ENCODE measurements at regions not wholly inside any gene's neighbourhood (a gene's known extent, or its start where the extent isn't known, plus 50 kb on each side); places are given as distances from the start of the nearest gene placed in this dataset.

DNA sequence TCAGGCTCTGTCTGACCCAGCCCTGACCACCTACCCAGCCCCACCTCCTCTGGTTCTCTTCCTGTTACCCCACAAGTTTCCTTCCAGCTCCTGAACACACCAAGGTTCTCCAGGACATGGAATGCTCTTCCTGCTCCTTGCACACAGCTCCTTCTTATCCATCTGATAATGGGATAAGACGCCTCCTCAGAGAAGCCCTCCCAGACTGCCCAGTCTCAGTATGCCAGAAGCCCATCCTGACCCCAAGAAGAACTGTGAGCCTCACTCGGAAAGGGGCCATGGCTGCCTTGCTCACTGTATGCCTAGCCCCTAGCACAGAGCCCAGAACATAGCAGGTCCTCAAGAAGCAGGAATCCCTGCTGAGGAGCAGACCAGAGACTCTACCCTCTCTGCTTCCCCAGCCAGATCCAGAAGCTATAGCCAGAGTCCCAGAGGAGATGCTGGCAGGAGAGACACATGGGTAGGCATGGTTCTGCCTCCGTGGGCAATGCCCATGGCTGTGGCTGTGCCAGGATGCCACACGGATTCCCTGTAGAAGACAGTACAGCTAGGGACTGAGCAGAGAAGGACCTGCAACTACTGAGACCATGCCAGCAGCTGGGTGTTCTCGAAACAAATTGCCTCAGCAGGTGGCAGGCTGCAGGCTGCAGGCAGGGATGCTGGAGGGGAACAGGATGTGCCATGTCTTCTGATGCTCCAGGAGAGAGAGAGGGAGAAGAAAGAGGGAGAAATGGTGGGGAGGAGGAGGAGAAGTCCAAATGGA is 74.0 kb upstream of the LINGO1 start:
- no peak for DNase-seq
- H3K27ac Mint-ChIP-seq: no peak overlapping the region
- H3K27me3 Mint-ChIP-seq: no peaks in the 10 kb centered on the region
- no peaks in the 10 kb centered on the region for H3K36me3 Mint-ChIP-seq (ENCODE audit: low read depth)
- H3K9me3 Mint-ChIP-seq: no peaks in the 10 kb centered on the region
- H3K4me1 Mint-ChIP-seq: no peaks in the 10 kb centered on the region
- no peak overlapping the region for H3K4me3 Mint-ChIP-seq
- ChIA-PET POLR2A (no interaction called here), CTCF (no interaction called here)

DNA sequence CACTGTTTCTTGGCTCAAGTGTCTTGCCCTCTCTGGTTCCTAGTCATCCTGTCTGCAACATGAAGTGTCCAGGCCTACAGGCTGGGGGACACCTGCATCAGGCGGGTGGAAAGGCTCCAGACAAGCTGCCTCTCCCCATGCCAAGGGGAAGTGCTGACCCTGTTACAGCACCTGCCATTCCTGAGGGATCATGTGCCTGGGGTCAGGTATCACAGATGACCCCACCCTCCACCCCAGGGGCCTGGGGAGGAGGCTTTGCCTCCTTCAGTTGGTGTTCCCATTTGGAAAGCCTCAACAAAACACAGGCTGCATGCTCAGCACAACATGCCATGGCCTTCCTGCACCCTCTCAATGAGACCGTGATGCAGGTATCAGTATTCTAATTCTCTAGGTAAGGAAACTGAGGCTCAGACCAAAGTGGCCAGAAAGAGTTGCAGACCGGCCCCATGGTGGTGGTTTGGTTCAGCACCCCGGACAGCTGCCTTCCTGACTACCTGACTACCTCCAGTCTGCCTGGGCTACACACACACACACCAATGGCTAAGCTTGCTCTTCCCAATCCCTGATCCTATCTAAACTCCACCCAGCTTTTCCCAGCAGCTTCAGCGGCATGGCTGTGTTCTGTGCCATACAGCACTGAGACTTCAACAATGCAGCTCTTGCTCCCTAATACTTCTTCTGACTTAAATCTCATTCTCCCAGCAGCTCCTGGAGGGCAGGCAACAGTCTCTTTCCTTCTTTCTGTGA is 69.7 kb upstream of the LINGO1 start:
- Mint-ChIP-seq H3K4me1 (no peaks in the 10 kb centered on the region), H3K36me3 (ENCODE audit: low read depth) (no peaks in the 10 kb centered on the region), H3K27ac (no peak overlapping the region), H3K27me3 (no peaks in the 10 kb centered on the region), H3K4me3 (no peak overlapping the region), H3K9me3 (peaks cover 3% of the 10 kb centered on the region)
- peak; percentile 21 for DNase-seq
- POLR2A ChIA-PET: no interaction called here
- CTCF ChIA-PET: interaction anchor here (0.8 to 1.2 kb wide), 2 partner anchors 22 to 51 kb away, joined by 3 read pairs; no protein-coding TSS in a partner anchor

DNA sequence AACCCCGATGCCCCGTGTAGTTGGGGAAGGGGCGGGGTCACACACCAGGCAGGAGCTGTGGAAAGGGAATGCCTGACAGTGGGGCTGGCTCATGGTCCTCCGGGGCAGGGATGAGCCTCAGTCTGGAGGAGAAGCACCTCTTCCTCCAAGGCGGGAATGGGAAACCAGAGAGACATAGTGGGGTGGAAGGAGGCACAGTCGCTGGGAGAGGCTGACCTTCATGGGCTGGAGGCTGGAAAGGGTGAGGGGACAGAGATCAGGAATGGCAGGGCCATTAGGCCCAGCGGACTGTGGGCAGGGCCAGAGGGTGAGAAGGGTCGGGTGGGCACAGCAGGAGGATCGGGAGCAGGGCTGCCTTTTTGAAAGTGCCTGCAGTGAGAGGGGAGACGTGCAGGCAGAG is 65.8 kb upstream of the LINGO1 start:
- Mint-ChIP-seq H3K4me1 (no peaks in the 10 kb centered on the region), H3K9me3 (peaks cover 3% of the 10 kb centered on the region), H3K27ac (no peak overlapping the region), H3K27me3 (no peaks in the 10 kb centered on the region), H3K36me3 (ENCODE audit: low read depth) (no peaks in the 10 kb centered on the region), H3K4me3 (no peak overlapping the region)
- no peak for DNase-seq
- CTCF ChIA-PET: no interaction called here
- POLR2A ChIA-PET: no interaction called here

DNA sequence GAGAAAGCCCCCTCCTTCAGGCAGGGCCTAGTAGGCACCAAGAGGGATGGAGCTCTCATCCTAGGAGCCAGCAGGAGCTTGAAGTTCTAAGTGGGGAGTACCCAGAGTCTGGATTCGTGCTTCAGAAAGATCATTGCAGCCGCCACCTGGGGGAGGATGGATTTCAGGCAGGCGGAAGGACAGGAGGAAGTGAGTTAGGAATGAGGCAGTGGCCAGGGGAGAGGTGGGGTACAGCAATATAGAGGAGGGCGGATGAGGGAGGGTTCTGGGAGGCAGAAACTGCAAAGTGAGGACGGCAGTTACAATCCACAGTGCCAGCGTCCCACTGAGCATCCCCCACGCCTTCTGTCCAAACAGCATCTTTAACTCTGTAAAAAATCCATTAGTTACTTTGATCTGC is 65.2 kb upstream of the LINGO1 start:
- Mint-ChIP-seq H3K9me3 (peaks cover 3% of the 10 kb centered on the region), H3K4me1 (no peaks in the 10 kb centered on the region), H3K27ac (no peak overlapping the region), H3K36me3 (ENCODE audit: low read depth) (no peaks in the 10 kb centered on the region), H3K27me3 (no peaks in the 10 kb centered on the region), H3K4me3 (no peak overlapping the region)
- ChIA-PET POLR2A (no interaction called here), CTCF (no interaction called here)
- DNase-seq: no peak

DNA sequence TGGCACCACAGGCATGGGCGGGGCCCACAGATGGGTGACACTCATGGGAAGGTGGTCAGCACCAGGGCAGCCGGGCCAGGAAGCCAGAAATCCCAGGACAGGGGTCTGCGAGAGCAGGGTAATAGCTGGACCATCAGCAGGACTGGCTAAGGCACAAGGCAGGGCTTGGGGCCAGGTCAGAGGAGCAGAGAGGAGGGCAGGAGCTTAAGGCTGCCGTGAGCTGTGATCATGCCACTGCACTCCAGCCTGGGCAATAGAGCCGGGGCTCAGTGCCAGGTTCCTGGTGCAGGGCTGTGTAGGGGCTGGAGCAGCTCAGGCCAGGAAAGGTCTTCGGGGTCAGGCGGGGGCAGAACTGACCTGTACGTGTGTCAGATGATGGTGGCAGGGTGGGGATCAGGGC is 64.2 kb upstream of the LINGO1 start:
- Mint-ChIP-seq H3K9me3 (peaks cover 3% of the 10 kb centered on the region), H3K27me3 (no peaks in the 10 kb centered on the region), H3K4me1 (no peaks in the 10 kb centered on the region), H3K36me3 (ENCODE audit: low read depth) (no peaks in the 10 kb centered on the region), H3K4me3 (no peak overlapping the region), H3K27ac (no peak overlapping the region)
- ChIA-PET CTCF (no interaction called here), POLR2A (no interaction called here)
- DNase-seq: no peak

DNA sequence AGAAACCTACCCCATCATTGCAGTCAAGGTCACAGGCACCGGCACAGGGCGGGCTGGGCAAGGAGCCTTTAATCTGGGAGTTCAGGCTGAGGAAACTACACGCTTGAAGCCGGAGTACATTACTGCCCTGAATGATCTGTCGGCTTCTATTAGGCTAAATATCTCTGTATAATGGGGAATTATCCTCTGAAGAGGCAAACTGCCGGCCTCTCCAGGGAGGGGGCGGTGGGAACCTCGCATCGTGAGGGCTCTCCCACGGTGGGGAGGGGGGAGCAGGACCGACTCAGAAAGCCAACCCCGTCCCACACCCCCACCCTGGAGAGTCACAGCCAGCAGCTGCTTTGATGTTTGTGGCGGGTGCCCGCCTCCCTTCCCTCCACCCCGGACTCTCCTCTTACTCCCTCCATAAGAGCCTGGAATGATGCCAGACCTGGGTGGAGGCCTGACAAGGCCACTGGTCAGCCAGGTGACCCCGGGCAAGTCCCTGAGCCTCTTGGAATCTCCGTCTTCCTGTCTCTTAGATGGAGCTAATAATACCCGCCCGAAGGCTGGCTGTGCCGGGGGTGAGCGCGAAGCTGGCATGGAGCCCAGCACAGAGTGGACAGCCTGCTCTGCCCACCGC is 63.4 kb upstream of the LINGO1 start:
- ChIA-PET CTCF (no interaction called here), POLR2A (no interaction called here)
- no peak overlapping the region for H3K4me3 Mint-ChIP-seq
- no peaks in the 10 kb centered on the region for H3K36me3 Mint-ChIP-seq (ENCODE audit: low read depth)
- H3K9me3 Mint-ChIP-seq: peaks cover 3% of the 10 kb centered on the region
- no peak for DNase-seq
- H3K27ac Mint-ChIP-seq: no peak overlapping the region
- no peaks in the 10 kb centered on the region for H3K4me1 Mint-ChIP-seq
- H3K27me3 Mint-ChIP-seq: no peaks in the 10 kb centered on the region

DNA sequence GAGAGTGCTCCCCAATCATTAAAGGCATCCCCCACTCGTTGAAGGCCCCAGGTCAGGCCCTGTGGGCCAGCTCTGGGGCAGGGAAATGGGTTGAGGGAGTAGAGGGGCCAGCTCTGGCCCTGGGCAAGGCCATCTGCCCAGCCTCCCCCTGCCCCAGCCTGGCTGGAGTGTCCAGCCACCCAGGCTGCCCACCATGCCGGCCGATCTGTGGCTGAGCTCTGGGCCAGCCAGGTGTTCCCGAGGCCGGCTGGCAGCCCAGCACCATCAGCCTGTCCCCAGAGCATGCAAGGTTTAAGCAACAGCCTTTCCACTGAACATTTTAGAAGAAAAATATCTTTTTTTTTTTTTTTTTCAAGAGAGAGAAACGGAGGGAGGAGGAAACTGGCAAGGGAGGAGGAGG is 62.8 kb upstream of the LINGO1 start:
- Mint-ChIP-seq H3K27ac (no peak overlapping the region), H3K27me3 (no peaks in the 10 kb centered on the region), H3K9me3 (peaks cover 3% of the 10 kb centered on the region), H3K4me1 (no peaks in the 10 kb centered on the region), H3K4me3 (no peak overlapping the region), H3K36me3 (ENCODE audit: low read depth) (no peaks in the 10 kb centered on the region)
- no peak for DNase-seq
- ChIA-PET POLR2A (no interaction called here), CTCF (no interaction called here)

DNA sequence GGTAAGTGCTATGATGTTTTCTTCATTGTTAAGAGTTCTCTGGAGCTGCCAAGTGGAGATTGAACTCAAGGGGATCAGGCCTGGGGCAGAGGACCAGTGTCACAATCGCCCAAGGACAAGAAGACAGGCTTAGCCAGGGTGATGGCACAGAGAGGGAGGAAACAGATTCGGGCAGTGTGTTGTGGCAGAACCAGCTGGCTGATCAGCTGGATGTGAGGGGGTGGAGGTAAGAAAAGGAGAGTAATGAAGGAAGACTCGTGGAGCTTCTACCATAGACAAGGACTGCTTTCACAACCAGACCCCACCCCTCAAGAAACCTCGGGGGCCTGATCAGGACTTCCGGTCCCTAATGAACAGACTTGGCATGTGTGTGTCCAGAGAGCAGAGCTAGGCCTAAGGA is 60.9 kb upstream of the LINGO1 start:
- POLR2A ChIA-PET: no interaction called here
- peaks cover 2% of the 10 kb centered on the region for H3K27me3 Mint-ChIP-seq
- H3K4me1 Mint-ChIP-seq: peaks cover 4% of the 10 kb centered on the region
- H3K4me3 Mint-ChIP-seq: no peak overlapping the region
- CTCF ChIA-PET: no interaction called here
- no peaks in the 10 kb centered on the region for H3K9me3 Mint-ChIP-seq
- H3K27ac Mint-ChIP-seq: no peak overlapping the region
- no peak for DNase-seq
- no peaks in the 10 kb centered on the region for H3K36me3 Mint-ChIP-seq (ENCODE audit: low read depth)

DNA sequence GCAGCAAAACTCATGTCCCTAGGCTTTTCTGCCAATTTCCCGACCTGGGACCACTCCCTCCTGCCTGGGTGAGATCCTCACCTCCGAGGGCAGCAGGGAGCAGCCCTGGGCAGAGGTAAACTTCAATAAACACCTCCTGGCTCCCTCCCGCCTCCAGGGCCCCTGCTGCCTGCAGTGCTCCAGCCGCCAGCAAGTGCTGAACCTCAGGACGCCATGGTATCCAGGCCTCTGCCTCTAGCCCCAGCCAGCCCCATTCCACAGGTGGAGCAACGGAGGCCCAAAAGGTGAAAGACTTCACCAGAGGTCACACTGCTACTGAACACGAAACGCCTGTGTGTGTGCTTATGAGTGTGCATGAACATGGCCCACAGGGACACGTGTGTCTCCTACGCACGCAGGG is 59.9 kb upstream of the LINGO1 start:
- Mint-ChIP-seq H3K36me3 (ENCODE audit: low read depth) (no peaks in the 10 kb centered on the region), H3K27ac (no peak overlapping the region), H3K4me1 (peaks cover 4% of the 10 kb centered on the region), H3K9me3 (no peaks in the 10 kb centered on the region), H3K4me3 (no peak overlapping the region), H3K27me3 (peaks cover 2% of the 10 kb centered on the region)
- DNase-seq: no peak
- POLR2A ChIA-PET: no interaction called here
- CTCF ChIA-PET: no interaction called here

DNA sequence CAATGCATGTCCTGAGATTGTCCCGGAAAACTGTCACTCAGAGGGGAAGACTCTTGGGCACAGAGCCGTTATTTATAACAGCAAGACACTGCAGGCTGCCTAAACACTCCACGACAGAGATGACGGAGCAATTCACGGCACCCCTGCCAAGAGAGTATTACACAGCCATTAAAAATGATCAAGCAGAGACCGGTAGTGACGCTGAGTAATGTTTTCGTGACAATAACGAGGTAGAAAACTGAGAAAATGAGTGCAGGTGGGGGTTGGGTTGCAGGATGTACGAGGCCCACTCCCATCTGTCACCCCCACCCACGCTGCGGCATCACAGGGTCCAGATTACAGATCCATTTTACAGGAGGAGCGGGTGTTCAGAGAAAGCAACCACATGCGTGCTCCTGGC is 58.9 kb upstream of the LINGO1 start:
- Mint-ChIP-seq H3K27ac (no peak overlapping the region), H3K4me1 (peaks cover 4% of the 10 kb centered on the region), H3K36me3 (ENCODE audit: low read depth) (no peaks in the 10 kb centered on the region), H3K9me3 (no peaks in the 10 kb centered on the region), H3K27me3 (peaks cover 2% of the 10 kb centered on the region), H3K4me3 (no peak overlapping the region)
- CTCF ChIA-PET: no interaction called here
- POLR2A ChIA-PET: no interaction called here
- DNase-seq: no peak

DNA sequence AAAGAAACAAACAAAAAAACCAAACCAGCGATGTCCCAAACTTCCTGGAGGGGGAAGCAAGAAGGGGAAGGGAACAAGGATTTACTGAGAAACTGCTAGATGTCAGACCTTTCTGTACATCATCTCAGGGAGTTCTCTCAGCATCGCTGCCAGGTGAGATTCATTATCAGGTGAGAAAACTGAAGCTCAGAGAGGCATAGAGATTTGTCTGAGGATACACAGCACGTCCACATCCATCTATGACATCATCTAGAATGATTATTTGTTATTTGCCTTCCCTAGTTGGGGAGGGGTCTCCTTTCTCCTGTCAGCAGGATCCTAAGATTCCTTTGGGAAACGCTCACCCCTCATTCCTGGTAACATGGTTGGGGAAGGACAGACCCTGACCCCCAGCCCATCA is 57.1 kb upstream of the LINGO1 start:
- H3K4me1 Mint-ChIP-seq: peaks cover 4% of the 10 kb centered on the region
- peaks cover 2% of the 10 kb centered on the region for H3K27me3 Mint-ChIP-seq
- CTCF ChIA-PET: no interaction called here
- DNase-seq: no peak
- H3K36me3 Mint-ChIP-seq (ENCODE audit: low read depth): no peaks in the 10 kb centered on the region
- H3K27ac Mint-ChIP-seq: no peak overlapping the region
- POLR2A ChIA-PET: no interaction called here
- no peak overlapping the region for H3K4me3 Mint-ChIP-seq
- H3K9me3 Mint-ChIP-seq: no peaks in the 10 kb centered on the region

DNA sequence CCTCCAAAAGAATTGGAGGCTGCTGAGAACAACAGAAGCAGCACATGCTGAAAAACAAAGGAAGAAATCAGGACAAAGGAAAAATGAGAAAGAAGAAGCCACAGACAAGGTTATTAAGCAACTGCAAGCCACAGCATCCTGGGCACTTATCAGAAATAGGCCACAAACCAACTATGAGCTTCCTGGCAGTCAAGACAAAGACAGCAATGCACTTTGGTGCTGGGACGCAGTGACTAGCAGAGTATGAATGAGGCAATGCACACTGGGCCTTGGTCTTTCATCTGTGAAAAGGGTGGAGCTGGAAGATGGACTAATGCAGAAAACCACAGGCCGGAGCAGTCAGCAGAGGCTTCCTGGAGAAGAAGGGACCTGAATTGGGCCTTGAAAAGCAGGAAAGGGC is 56.0 kb upstream of the LINGO1 start:
- Mint-ChIP-seq H3K4me1 (peaks cover 4% of the 10 kb centered on the region), H3K36me3 (ENCODE audit: low read depth) (no peaks in the 10 kb centered on the region), H3K4me3 (no peak overlapping the region), H3K9me3 (no peaks in the 10 kb centered on the region), H3K27me3 (peaks cover 2% of the 10 kb centered on the region), H3K27ac (no peak overlapping the region)
- no peak for DNase-seq
- CTCF ChIA-PET: no interaction called here
- POLR2A ChIA-PET: no interaction called here

DNA sequence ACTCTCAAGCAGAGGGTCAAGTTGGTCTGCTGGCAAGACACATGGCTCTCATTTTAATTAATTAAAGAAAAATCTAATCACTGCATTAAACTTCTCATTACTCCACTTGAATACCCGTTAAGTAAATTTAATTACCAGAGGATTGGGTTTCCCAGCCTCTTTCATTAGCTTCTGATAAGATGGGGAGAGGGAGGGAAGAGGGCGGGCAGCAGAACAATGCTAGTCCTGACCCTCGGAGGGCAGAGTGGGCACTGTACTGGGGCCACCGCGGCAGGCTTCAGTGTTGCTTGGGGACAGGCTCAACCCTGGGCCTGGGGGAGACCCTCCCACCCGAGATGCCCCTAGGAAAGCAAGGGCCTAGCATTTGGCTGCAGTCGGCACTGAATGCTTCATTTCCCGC is 55.6 kb upstream of the LINGO1 start:
- Mint-ChIP-seq H3K27ac (no peak overlapping the region), H3K4me3 (no peak overlapping the region), H3K27me3 (peaks cover 4% of the 10 kb centered on the region), H3K36me3 (ENCODE audit: low read depth) (no peaks in the 10 kb centered on the region), H3K9me3 (no peaks in the 10 kb centered on the region), H3K4me1 (peaks cover 4% of the 10 kb centered on the region)
- CTCF ChIA-PET: no interaction called here
- POLR2A ChIA-PET: no interaction called here
- no peak for DNase-seq

All from activated CD4-positive, alpha-beta T cell treated with anti-CD3 and anti-CD28 coated beads, Interleukin-2, amount 10 ng/mL, durations not matched to agents 7 days and 5 days (primary cell).